ENCODE measurements at regions not wholly inside any gene's neighbourhood (a gene's known extent, or its start where the extent isn't known, plus 50 kb on each side); places are given as distances from the start of the nearest gene placed in this dataset.

DNA sequence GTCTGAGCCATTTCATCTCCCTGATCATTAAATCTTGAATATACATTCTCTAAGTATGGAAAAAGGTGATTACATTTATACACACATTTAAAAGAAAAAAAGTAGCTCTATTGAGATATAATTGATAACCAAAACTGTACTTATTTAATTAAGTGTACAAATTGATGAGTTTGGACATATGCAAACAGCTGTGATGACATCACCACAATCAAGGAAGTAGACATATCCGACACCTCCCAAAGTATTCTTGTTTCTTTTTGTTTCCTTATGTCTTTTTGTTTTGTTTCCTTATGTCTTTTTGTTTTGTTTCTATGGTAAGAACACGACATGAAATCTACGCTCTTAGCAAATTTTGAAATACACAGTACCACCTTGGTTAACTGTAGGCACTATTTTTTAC lies 1393.9 kb upstream of the MIR17HG start:
- TF ChIP-seq, protein P1, sequence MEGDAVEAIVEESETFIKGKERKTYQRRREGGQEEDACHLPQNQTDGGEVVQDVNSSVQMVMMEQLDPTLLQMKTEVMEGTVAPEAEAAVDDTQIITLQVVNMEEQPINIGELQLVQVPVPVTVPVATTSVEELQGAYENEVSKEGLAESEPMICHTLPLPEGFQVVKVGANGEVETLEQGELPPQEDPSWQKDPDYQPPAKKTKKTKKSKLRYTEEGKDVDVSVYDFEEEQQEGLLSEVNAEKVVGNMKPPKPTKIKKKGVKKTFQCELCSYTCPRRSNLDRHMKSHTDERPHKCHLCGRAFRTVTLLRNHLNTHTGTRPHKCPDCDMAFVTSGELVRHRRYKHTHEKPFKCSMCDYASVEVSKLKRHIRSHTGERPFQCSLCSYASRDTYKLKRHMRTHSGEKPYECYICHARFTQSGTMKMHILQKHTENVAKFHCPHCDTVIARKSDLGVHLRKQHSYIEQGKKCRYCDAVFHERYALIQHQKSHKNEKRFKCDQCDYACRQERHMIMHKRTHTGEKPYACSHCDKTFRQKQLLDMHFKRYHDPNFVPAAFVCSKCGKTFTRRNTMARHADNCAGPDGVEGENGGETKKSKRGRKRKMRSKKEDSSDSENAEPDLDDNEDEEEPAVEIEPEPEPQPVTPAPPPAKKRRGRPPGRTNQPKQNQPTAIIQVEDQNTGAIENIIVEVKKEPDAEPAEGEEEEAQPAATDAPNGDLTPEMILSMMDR (IDR thresholded peaks at IDR 0.05) = no peak
- no peak for TF ChIP-seq POLR2A (IDR thresholded peaks at IDR 0.05)
- TF ChIP-seq POLR2AphosphoS5 (IDR thresholded peaks at IDR 0.05) = no peak
